ENCODE measurements at regions not wholly inside any gene's neighbourhood (a gene's known extent, or its start where the extent isn't known, plus 50 kb on each side); places are given as distances from the start of the nearest gene placed in this dataset.

GRCh38 chr20:40773376-40773775, 84.3 kb upstream of the MAFB start:
- 50 to 51% methylated on average over 3 of the region's 3 CpGs for WGBS, 2 donors
- Histone ChIP-seq H3K4me1 (no peaks in the 10 kb centered on the region), H3K4me3 (no peak overlapping the region), H3K9me3 (no peaks in the 10 kb centered on the region), H3K27ac (no peak overlapping the region), H3K27me3 (no peaks in the 10 kb centered on the region), H3K36me3 (no peaks in the 10 kb centered on the region)
- FAIRE-seq (no peak), DNase-seq (no peak), ATAC-seq (no peak)
- intact Hi-C loops (cut with DNase I): no loop called here
- TF ChIP-seq, protein P1, sequence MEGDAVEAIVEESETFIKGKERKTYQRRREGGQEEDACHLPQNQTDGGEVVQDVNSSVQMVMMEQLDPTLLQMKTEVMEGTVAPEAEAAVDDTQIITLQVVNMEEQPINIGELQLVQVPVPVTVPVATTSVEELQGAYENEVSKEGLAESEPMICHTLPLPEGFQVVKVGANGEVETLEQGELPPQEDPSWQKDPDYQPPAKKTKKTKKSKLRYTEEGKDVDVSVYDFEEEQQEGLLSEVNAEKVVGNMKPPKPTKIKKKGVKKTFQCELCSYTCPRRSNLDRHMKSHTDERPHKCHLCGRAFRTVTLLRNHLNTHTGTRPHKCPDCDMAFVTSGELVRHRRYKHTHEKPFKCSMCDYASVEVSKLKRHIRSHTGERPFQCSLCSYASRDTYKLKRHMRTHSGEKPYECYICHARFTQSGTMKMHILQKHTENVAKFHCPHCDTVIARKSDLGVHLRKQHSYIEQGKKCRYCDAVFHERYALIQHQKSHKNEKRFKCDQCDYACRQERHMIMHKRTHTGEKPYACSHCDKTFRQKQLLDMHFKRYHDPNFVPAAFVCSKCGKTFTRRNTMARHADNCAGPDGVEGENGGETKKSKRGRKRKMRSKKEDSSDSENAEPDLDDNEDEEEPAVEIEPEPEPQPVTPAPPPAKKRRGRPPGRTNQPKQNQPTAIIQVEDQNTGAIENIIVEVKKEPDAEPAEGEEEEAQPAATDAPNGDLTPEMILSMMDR (IDR thresholded peaks at IDR 0.05): no peak

DNA sequence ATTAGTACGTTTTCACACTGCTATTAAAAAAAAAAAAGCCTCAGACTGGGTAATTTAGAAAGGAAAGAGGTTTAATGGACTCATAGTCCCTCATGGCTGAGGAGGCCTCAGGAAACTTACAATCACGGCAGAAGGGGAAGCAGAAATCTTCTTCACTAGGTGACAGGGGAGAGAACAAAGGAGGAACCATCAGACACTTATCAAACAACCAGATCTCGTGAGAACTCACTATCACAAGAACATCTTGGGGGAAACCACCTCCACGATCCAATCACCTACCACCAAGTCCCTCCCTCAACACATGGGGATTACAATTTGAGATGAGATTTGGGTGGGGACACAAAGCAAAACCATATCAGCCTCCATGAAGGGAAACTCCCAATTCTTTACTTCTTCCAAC, 85.2 kb upstream of the MAFB start:
- no peaks in the 10 kb centered on the region for H3K9me3 ChIP-seq
- ATAC-seq (no peak), DNase-seq (no peak), FAIRE-seq (no peak)
- no peaks in the 10 kb centered on the region for H3K27me3 ChIP-seq
- H3K4me3 ChIP-seq: no peak overlapping the region
- no peak overlapping the region for H3K27ac ChIP-seq
- intact Hi-C loops (cut with DNase I): no loop called here
- TF ChIP-seq, protein P1 (IDR thresholded peaks at IDR 0.05): no peak
- H3K4me1 ChIP-seq: no peaks in the 10 kb centered on the region
- 38 to 41% methylated on average over 4 of the region's 4 CpGs for WGBS, 2 donors
- no peaks in the 10 kb centered on the region for H3K36me3 ChIP-seq

GRCh38 chr20:40775561-40776146, 86.6 kb upstream of the MAFB start:
- no peak for ATAC-seq
- TF ChIP-seq, protein P1 (IDR thresholded peaks at IDR 0.05): no peak
- FAIRE-seq: no peak
- H3K27ac ChIP-seq: no peak overlapping the region
- intact Hi-C loops (cut with DNase I): no loop called here
- DNase-seq: no peak
- no peak overlapping the region for H3K4me3 ChIP-seq
- 53 to 54% methylated on average over 2 of the region's 2 CpGs for whole genome bisulfite sequencing, 2 donors
- H3K27me3 ChIP-seq: no peaks in the 10 kb centered on the region
- H3K4me1 ChIP-seq: no peaks in the 10 kb centered on the region
- H3K9me3 ChIP-seq: no peaks in the 10 kb centered on the region
- H3K36me3 ChIP-seq: no peaks in the 10 kb centered on the region

GRCh38 chr20:40776466-40777457, 87.7 kb upstream of the MAFB start:
- H3K4me3 ChIP-seq: no peak overlapping the region
- H3K36me3 ChIP-seq: no peaks in the 10 kb centered on the region
- TF ChIP-seq, protein P1 (IDR thresholded peaks at IDR 0.05): no peak
- 60 to 70% methylated on average over 13 of the region's 13 CpGs for WGBS, 2 donors
- FAIRE-seq (no peak), DNase-seq (no peak), ATAC-seq (peak in 1 of 4 donors; percentile 28)
- no peaks in the 10 kb centered on the region for H3K9me3 ChIP-seq
- intact Hi-C loops (cut with DNase I): no loop called here
- no peaks in the 10 kb centered on the region for H3K4me1 ChIP-seq
- no peaks in the 10 kb centered on the region for H3K27me3 ChIP-seq
- H3K27ac ChIP-seq: no peak overlapping the region

DNA sequence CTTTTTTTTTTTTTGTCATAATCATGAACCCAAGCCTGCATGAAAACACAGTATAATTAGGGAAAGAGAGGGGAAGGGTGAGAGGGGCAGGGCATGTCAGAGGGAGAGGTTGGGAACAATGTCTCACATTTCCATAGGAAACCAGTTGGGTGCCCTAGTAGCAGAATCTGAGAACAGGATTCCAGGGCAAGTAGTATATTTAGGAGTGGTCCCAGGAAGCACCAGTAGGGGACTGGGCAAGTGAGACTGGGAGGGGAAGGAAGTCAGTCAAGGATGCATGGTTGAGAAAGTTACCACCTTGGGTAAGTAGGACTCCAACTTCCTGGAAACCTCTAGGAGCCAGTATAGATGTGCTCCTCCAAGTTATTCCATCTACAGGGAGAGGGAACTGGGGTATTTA, 88.6 kb upstream of the MAFB start:
- FAIRE-seq (no peak), DNase-seq (no peak), ATAC-seq (no peak)
- intact Hi-C loops (cut with DNase I): no loop called here
- Histone ChIP-seq H3K4me3 (no peak overlapping the region), H3K27me3 (no peaks in the 10 kb centered on the region), H3K36me3 (no peaks in the 10 kb centered on the region), H3K4me1 (no peaks in the 10 kb centered on the region), H3K27ac (no peak overlapping the region), H3K9me3 (no peaks in the 10 kb centered on the region)
- TF ChIP-seq, protein P1 (IDR thresholded peaks at IDR 0.05): no peak
